ENCODE measurements at regions not wholly inside any gene's neighbourhood (a gene's known extent, or its start where the extent isn't known, plus 50 kb on each side); places are given as distances from the start of the nearest gene placed in this dataset.

DNA sequence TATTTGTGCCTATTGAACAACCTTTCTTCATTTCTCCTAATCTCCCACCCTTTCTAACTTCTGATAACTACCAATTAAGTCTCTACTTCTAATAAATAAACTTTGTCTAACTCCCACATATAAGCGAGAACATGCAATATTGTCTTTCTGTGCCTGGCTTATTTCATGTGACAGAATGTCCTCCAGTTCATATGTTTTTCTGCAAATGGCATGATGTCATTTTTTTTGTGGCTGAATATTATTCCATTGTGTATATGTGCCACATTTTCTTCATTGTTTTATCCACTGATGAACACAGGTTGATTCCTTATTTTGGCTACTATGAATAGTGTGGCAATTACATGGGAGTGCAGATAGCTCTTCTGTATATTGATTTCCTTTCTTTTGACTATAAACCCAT lies 1041.5 kb upstream of the MANEA start:
- CTCF ChIA-PET = no interaction called here
- no peak for DNase-seq (ENCODE audit: extremely low spot score)
- TF ChIP-seq FOXM1 (IDR thresholded peaks at IDR 0.05; ENCODE audit: borderline replicate concordance) (no peak), LEF1 (IDR thresholded peaks at IDR 0.05; ENCODE audit: borderline replicate concordance) (no peak), ARNT (IDR thresholded peaks at IDR 0.05) (no peak)
- POLR2A ChIA-PET = no interaction called here

DNA sequence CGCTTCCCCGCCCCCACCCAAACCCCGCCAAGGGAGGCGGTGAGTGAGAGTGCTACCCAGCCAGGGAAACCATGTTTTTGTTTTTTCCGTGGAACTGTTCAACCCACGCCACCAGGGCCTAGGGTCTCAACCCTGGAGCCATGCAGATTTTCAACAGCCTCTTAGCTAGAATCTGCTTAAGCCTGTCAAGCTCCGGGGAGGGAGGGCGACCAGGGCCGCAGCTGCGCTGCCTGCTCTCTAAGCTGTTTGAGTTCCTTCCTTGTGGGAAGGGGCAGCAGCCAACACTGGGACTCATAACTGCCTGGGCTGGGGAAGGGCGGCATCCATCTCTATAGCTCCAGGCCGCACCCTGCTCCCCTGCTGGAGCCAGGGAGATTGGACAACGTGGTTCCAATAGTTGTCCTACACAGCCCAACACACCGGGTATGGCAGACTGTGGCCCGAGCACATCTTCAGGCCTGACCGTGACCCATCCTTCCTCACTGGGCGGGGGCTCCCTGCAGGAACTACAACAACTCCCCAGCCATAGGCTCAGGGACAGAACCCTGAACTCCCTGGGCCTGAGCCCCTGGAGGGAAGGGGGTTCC lies 1065.7 kb upstream of the MANEA start:
- DNase-seq (ENCODE audit: extremely low spot score) = no peak
- ChIA-PET POLR2A (no interaction called here), CTCF (no interaction called here)
- TF ChIP-seq HDGF (IDR thresholded peaks at IDR 0.05; ENCODE audit: borderline replicate concordance) (no peak), FOXK2 (IDR thresholded peaks at IDR 0.05) (no peak), FOXA1 (IDR thresholded peaks at IDR 0.05) (no peak), ARNT (IDR thresholded peaks at IDR 0.05) (no peak), TARDBP (IDR thresholded peaks at IDR 0.05) (no peak), LEF1 (IDR thresholded peaks at IDR 0.05; ENCODE audit: borderline replicate concordance) (no peak), BHLHE40 (IDR thresholded peaks at IDR 0.05; ENCODE audit: borderline replicate concordance) (no peak), NFRKB (IDR thresholded peaks at IDR 0.05) (no peak)

DNA sequence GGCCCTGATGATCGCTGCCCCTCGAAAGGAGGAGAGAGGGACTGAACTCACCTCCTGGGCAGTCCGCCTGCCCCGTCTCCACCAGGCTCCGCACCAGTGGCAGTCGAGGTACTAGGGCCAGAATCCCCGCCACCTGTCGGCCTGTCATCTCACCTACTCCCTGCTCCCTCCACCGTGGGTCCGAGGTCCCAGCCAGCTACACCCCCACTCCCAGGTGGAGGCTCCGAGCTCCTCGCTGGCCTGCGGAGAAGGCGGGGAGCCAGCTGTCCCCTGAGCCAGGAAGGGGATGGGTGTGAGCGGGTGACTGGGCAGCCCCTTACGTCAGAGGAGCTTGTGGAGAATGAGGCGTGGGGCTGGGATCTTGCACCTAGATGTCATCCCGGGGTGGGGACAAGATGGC lies 1066.5 kb upstream of the MANEA start:
- ChIA-PET CTCF (no interaction called here), POLR2A (no interaction called here)
- DNase-seq (ENCODE audit: extremely low spot score) = peak; percentile 3
- no peak for TF ChIP-seq TARDBP (IDR thresholded peaks at IDR 0.05)
- TF ChIP-seq CTBP1 (IDR thresholded peaks at IDR 0.05; ENCODE audit: borderline replicate concordance) = no peak
- no peak for TF ChIP-seq FOXK2 (IDR thresholded peaks at IDR 0.05)
- TF ChIP-seq NFRKB (IDR thresholded peaks at IDR 0.05) = no peak
- TF ChIP-seq, protein P1, sequence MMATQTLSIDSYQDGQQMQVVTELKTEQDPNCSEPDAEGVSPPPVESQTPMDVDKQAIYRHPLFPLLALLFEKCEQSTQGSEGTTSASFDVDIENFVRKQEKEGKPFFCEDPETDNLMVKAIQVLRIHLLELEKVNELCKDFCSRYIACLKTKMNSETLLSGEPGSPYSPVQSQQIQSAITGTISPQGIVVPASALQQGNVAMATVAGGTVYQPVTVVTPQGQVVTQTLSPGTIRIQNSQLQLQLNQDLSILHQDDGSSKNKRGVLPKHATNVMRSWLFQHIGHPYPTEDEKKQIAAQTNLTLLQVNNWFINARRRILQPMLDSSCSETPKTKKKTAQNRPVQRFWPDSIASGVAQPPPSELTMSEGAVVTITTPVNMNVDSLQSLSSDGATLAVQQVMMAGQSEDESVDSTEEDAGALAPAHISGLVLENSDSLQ (IDR thresholded peaks at IDR 0.05) = no peak
- TF ChIP-seq FOXM1 (IDR thresholded peaks at IDR 0.05; ENCODE audit: borderline replicate concordance) = no peak
- no peak for TF ChIP-seq HDGF (IDR thresholded peaks at IDR 0.05; ENCODE audit: borderline replicate concordance)
- TF ChIP-seq L3MBTL2 (conservative IDR thresholded peaks at IDR 0.05) = no peak
- TF ChIP-seq ZNF384 (IDR thresholded peaks at IDR 0.05) = no peak
- TF ChIP-seq ELF4 (IDR thresholded peaks at IDR 0.05) = no peak

DNA sequence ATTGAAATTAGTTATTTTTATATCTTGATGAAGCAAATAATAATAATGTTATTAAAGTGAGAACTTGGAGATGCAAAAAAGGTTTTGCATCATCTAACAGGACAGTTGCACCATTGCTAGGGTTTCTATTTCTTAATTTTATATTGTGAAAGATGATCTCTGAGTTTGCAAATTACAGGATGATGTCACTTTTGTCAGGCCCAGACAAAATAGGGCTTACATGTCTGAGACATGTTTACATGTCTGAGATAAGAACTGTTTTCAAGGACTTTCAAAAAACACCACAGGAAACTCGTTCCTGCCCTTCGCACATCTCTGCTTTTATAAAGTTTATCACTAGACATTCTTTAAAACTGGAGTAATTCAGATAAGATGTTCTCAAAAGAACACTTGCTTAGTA lies 1075.8 kb upstream of the MANEA start:
- DNase-seq (ENCODE audit: extremely low spot score) = no peak
- CTCF ChIA-PET = no interaction called here
- POLR2A ChIA-PET = no interaction called here

DNA sequence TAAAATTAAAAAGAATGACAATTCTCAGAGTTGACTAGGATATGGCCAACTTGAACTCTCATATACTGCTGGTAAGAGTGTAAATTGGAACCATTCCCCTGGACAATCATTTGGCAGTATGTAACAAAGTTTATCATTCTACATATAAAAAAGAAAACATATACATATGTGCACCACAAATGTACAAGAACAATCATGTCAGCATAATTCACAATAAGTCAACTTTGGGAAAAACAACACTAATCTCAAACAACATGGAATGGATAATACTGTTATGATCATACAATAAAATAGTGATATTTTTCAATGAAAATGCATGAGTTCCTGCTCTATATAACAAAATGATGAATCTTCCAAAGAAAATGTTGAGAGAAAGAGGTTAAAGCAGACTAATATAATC lies 1078.7 kb upstream of the EPHA7 start:
- TF ChIP-seq FOXA1 (IDR thresholded peaks at IDR 0.05) (no peak), NFRKB (IDR thresholded peaks at IDR 0.05) (no peak), ZNF384 (IDR thresholded peaks at IDR 0.05) (no peak), ELF4 (IDR thresholded peaks at IDR 0.05) (no peak), FOXK2 (IDR thresholded peaks at IDR 0.05) (no peak), BHLHE40 (IDR thresholded peaks at IDR 0.05; ENCODE audit: borderline replicate concordance) (no peak)
- CTCF ChIA-PET = no interaction called here
- DNase-seq (ENCODE audit: extremely low spot score) = no peak
- POLR2A ChIA-PET = no interaction called here

More for the DNA sequence above, 1075.8 kb upstream of the MANEA start:
- TF ChIP-seq LEF1 (IDR thresholded peaks at IDR 0.05; ENCODE audit: borderline replicate concordance) (no peak), FOXA1 (IDR thresholded peaks at IDR 0.05) (no peak), BHLHE40 (IDR thresholded peaks at IDR 0.05; ENCODE audit: borderline replicate concordance) (no peak), TARDBP (IDR thresholded peaks at IDR 0.05) (no peak), FOXM1 (IDR thresholded peaks at IDR 0.05; ENCODE audit: borderline replicate concordance) (no peak), ARNT (IDR thresholded peaks at IDR 0.05) (no peak), ZNF384 (IDR thresholded peaks at IDR 0.05) (no peak), FOXK2 (IDR thresholded peaks at IDR 0.05) (no peak), SP1 (IDR thresholded peaks at IDR 0.05) (no peak), NFRKB (IDR thresholded peaks at IDR 0.05) (no peak), HDGF (IDR thresholded peaks at IDR 0.05; ENCODE audit: borderline replicate concordance) (no peak), CTBP1 (IDR thresholded peaks at IDR 0.05; ENCODE audit: borderline replicate concordance) (no peak), L3MBTL2 (conservative IDR thresholded peaks at IDR 0.05) (no peak), SUZ12 (IDR thresholded peaks at IDR 0.05) (no peak), ELF4 (IDR thresholded peaks at IDR 0.05) (no peak)
- TF ChIP-seq, protein P1 (IDR thresholded peaks at IDR 0.05) = no peak

DNA sequence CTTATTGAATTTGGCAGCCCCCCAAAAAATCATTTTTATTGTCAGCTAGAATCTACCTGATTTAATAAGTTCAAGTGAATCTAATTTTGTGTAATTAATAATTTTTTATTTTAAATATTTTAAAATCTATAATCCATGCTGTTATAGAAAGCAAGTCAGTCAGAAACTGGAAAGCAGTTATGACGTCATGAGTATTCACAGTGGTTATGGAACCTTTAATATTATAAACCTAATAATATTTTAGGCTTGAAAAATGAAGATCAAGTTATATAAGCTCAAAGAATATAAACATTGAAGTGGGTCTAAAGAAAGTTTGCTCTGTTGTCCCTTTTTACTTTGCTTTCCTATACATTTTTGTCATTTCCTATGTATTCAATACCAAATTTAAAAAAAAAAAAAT lies 1075.1 kb upstream of the EPHA7 start:
- POLR2A ChIA-PET = no interaction called here

More for the DNA sequence above, 1075.1 kb upstream of the EPHA7 start:
- CTCF ChIA-PET = no interaction called here
- TF ChIP-seq FOXM1 (IDR thresholded peaks at IDR 0.05; ENCODE audit: borderline replicate concordance) (no peak), ARNT (IDR thresholded peaks at IDR 0.05) (no peak), NFRKB (IDR thresholded peaks at IDR 0.05) (no peak), FOXA1 (IDR thresholded peaks at IDR 0.05) (no peak), FOXK2 (IDR thresholded peaks at IDR 0.05) (no peak), SUZ12 (IDR thresholded peaks at IDR 0.05) (no peak), LEF1 (IDR thresholded peaks at IDR 0.05; ENCODE audit: borderline replicate concordance) (no peak)
- TF ChIP-seq, protein P1 (IDR thresholded peaks at IDR 0.05) = no peak
- DNase-seq (ENCODE audit: extremely low spot score) = no peak
